ENCODE measurements at regions not wholly inside any gene's neighbourhood (a gene's known extent, or its start where the extent isn't known, plus 50 kb on each side); places are given as distances from the start of the nearest gene placed in this dataset.

- DNase-seq (ENCODE audit: low spot score): no peak
- TF ChIP-seq CTCF (IDR thresholded peaks at IDR 0.05): no peak
- no peak for ATAC-seq (ENCODE audit: low FRiP score)
These were observed 324.7 kb downstream of the SOX2 start for GRCh38 chr3:182036382-182036781.

GRCh38 chr3:182041668-182042291, 330.1 kb downstream of the SOX2 start:
- TF ChIP-seq CTCF (IDR thresholded peaks at IDR 0.05): no peak
- no peak for ATAC-seq (ENCODE audit: low FRiP score)
- no peak for DNase-seq (ENCODE audit: low spot score)

- TF ChIP-seq CTCF (IDR thresholded peaks at IDR 0.05): no peak
- ATAC-seq (ENCODE audit: low FRiP score) (no peak), DNase-seq (ENCODE audit: low spot score) (no peak)
These were observed 334.0 kb downstream of the SOX2 start for GRCh38 chr3:182045736-182046135.

GRCh38 chr3:182046166-182046764, 334.5 kb downstream of the SOX2 start:
- no peak for DNase-seq (ENCODE audit: low spot score)
- no peak for TF ChIP-seq CTCF (IDR thresholded peaks at IDR 0.05)
- ATAC-seq (ENCODE audit: low FRiP score): no peak

GRCh38 chr3:182050932-182051331, 339.2 kb downstream of the SOX2 start:
- DNase-seq (ENCODE audit: low spot score) (no peak), ATAC-seq (ENCODE audit: low FRiP score) (no peak)
- TF ChIP-seq CTCF (IDR thresholded peaks at IDR 0.05): no peak

- TF ChIP-seq CTCF (IDR thresholded peaks at IDR 0.05): no peak
- ATAC-seq (ENCODE audit: low FRiP score) (no peak), DNase-seq (ENCODE audit: low spot score) (no peak)
These were observed 340.6 kb downstream of the SOX2 start for GRCh38 chr3:182052332-182052731.

GRCh38 chr3:182052757-182053156, 341.0 kb downstream of the SOX2 start:
- ATAC-seq (ENCODE audit: low FRiP score) (no peak), DNase-seq (ENCODE audit: low spot score) (no peak)
- TF ChIP-seq CTCF (IDR thresholded peaks at IDR 0.05): no peak
